ENCODE measurements at regions not wholly inside any gene's neighbourhood (a gene's known extent, or its start where the extent isn't known, plus 50 kb on each side); places are given as distances from the start of the nearest gene placed in this dataset.

DNA sequence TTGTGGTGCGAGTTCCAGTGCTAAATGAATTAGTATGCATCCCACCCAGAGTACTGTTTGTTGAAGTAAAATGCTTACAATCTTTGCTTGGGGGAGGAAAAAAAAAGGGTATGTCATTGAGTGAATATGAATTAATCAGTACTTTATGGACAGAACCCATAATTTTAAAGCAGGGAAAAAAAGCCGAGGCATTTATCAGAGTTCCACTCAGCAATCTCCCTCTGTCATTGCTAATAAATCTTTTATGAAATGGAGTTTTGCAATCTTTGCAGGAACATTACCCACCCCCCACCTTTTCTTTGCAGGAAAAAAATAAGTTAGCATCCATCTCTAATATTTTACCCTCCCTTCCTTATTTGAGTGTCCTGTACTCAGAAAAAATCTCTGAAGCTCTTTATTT lies 127.9 kb upstream of the TMPO start:
- TF ChIP-seq, protein P1, sequence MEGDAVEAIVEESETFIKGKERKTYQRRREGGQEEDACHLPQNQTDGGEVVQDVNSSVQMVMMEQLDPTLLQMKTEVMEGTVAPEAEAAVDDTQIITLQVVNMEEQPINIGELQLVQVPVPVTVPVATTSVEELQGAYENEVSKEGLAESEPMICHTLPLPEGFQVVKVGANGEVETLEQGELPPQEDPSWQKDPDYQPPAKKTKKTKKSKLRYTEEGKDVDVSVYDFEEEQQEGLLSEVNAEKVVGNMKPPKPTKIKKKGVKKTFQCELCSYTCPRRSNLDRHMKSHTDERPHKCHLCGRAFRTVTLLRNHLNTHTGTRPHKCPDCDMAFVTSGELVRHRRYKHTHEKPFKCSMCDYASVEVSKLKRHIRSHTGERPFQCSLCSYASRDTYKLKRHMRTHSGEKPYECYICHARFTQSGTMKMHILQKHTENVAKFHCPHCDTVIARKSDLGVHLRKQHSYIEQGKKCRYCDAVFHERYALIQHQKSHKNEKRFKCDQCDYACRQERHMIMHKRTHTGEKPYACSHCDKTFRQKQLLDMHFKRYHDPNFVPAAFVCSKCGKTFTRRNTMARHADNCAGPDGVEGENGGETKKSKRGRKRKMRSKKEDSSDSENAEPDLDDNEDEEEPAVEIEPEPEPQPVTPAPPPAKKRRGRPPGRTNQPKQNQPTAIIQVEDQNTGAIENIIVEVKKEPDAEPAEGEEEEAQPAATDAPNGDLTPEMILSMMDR (IDR thresholded peaks at IDR 0.05) = no peak
- TF ChIP-seq SMC3 (IDR thresholded peaks at IDR 0.05; ENCODE audit: low read depth, low read length) (no peak), RFX5 (IDR thresholded peaks at IDR 0.05; ENCODE audit: low read length) (no peak), EZH2phosphoT487 (IDR thresholded peaks at IDR 0.05; ENCODE audit: borderline replicate concordance, low read depth) (no peak), GATA2 (CRISPR knock-in tag; IDR thresholded peaks at IDR 0.05) (no peak), POLR2AphosphoS5 (IDR thresholded peaks at IDR 0.05; ENCODE audit: low read depth, low read length) (no peak), CHD2 (IDR thresholded peaks at IDR 0.05; ENCODE audit: low read length, partially characterized antibody) (no peak), MXI1 (IDR thresholded peaks at IDR 0.05; ENCODE audit: low read depth, low read length) (no peak), EP300 (IDR thresholded peaks at IDR 0.05; ENCODE audit: borderline replicate concordance in 1 of 2, low read depth in 1 of 2, low read length in 1 of 2) (no peak)
- TF ChIP-seq, protein P2, sequence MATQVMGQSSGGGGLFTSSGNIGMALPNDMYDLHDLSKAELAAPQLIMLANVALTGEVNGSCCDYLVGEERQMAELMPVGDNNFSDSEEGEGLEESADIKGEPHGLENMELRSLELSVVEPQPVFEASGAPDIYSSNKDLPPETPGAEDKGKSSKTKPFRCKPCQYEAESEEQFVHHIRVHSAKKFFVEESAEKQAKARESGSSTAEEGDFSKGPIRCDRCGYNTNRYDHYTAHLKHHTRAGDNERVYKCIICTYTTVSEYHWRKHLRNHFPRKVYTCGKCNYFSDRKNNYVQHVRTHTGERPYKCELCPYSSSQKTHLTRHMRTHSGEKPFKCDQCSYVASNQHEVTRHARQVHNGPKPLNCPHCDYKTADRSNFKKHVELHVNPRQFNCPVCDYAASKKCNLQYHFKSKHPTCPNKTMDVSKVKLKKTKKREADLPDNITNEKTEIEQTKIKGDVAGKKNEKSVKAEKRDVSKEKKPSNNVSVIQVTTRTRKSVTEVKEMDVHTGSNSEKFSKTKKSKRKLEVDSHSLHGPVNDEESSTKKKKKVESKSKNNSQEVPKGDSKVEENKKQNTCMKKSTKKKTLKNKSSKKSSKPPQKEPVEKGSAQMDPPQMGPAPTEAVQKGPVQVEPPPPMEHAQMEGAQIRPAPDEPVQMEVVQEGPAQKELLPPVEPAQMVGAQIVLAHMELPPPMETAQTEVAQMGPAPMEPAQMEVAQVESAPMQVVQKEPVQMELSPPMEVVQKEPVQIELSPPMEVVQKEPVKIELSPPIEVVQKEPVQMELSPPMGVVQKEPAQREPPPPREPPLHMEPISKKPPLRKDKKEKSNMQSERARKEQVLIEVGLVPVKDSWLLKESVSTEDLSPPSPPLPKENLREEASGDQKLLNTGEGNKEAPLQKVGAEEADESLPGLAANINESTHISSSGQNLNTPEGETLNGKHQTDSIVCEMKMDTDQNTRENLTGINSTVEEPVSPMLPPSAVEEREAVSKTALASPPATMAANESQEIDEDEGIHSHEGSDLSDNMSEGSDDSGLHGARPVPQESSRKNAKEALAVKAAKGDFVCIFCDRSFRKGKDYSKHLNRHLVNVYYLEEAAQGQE (IDR thresholded peaks at IDR 0.05; ENCODE audit: low read depth, low read length) = no peak
- TF ChIP-seq, protein P3, sequence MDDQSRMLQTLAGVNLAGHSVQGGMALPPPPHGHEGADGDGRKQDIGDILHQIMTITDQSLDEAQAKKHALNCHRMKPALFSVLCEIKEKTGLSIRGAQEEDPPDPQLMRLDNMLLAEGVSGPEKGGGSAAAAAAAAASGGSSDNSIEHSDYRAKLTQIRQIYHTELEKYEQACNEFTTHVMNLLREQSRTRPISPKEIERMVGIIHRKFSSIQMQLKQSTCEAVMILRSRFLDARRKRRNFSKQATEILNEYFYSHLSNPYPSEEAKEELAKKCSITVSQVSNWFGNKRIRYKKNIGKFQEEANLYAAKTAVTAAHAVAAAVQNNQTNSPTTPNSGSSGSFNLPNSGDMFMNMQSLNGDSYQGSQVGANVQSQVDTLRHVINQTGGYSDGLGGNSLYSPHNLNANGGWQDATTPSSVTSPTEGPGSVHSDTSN (IDR thresholded peaks at IDR 0.05) = no peak

Measured in SK-N-SH (cell line).